Endodermal cell (in vitro differentiated cells): ENCODE measurements at regions not wholly inside any gene's neighbourhood (a gene's known extent, or its start where the extent isn't known, plus 50 kb on each side); places are given as distances from the start of the nearest gene placed in this dataset.

ENCODE experiments used
- DNase-seq: peaks from one replicate; pipeline ENCODE4 v3.0.0-alpha.2; 2017
- H3K27ac ChIP-seq: 2 replicates; pipeline ENCODE4 v1.5.1; 2013; ENCODE audit warnings: mild to moderate bottlenecking, low read depth, low read length, moderate library complexity
- H3K27me3 ChIP-seq: 2 replicates; pipeline ENCODE4 v1.6.1; 2013; ENCODE audit warnings: mild to moderate bottlenecking, low read length, moderate library complexity; ENCODE audit not compliant: insufficient read depth, control insufficient read depth, poor library complexity, severe bottlenecking
- H3K36me3 ChIP-seq: 2 replicates; pipeline ENCODE4 v1.7.0; 2013; ENCODE audit warnings: mild to moderate bottlenecking, low read length, moderate library complexity; ENCODE audit not compliant: control insufficient read depth, insufficient read depth
- H3K4me1 ChIP-seq: one replicate; pipeline ENCODE4 v1.7.0; 2013; ENCODE audit warnings: low read length; ENCODE audit not compliant: control insufficient read depth, insufficient read depth
- H3K4me3 ChIP-seq: 2 replicates; pipeline ENCODE4 v1.5.1; 2013; ENCODE audit warnings: mild to moderate bottlenecking, low read length, moderate library complexity
- H3K9ac ChIP-seq: 2 replicates; pipeline ENCODE4 v1.6.1; 2013; ENCODE audit warnings: mild to moderate bottlenecking, low read length, moderate library complexity; ENCODE audit not compliant: poor library complexity, severe bottlenecking; ENCODE audit errors: extremely low read depth
- H3K9me3 ChIP-seq: 2 replicates; pipeline ENCODE4 v1.6.1; 2013; ENCODE audit warnings: mild to moderate bottlenecking, low read length, moderate library complexity; ENCODE audit not compliant: control insufficient read depth
- H3K27ac Mint-ChIP-seq: 2 replicates; pipeline ENCODE4 v1.8.0; 2020; ENCODE audit warnings: mixed read lengths
- H3K27me3 Mint-ChIP-seq: 2 replicates; pipeline ENCODE4 v1.8.0; 2021; ENCODE audit warnings: mild to moderate bottlenecking, mixed read lengths; ENCODE audit not compliant: insufficient read depth
- H3K36me3 Mint-ChIP-seq: 2 replicates; pipeline ENCODE4 v1.8.0; 2020; ENCODE audit warnings: low read depth, mixed read lengths
- H3K4me1 Mint-ChIP-seq: 2 replicates; pipeline ENCODE4 v1.8.0; 2020; ENCODE audit warnings: mixed read lengths
- H3K4me3 Mint-ChIP-seq: 2 replicates; pipeline ENCODE4 v1.8.0; 2020; ENCODE audit warnings: mild to moderate bottlenecking, moderate library complexity, mixed read lengths
- H3K9me3 Mint-ChIP-seq: 2 replicates; pipeline ENCODE4 v1.8.0; 2020; ENCODE audit warnings: mild to moderate bottlenecking, mixed read lengths
- CTCF ChIP-seq: fragments of 200-600 bp; sonication (generic); conservative IDR thresholded peaks from 2 replicates; pipeline ENCODE4 v1.5.0; 2021; ENCODE audit warnings: antibody characterized with exemption, mild to moderate bottlenecking
- WGBS, 2 experiments: methylation state at CpG; one replicate each; pipeline versions ENCODE4 v1.1.5 to v1.1.7; 2013; ENCODE audit warnings: missing lambda C conversion rate in 2 of 2, mixed read lengths in 1 of 2; ENCODE audit not compliant: insufficient coverage in 1 of 2, insufficient read length in 1 of 2; 5-methylcytosine and 5-hydroxymethylcytosine counted together

- no peaks in the 10 kb centered on the region for H3K27me3 ChIP-seq
- no peaks in the 10 kb centered on the region for H3K9me3 ChIP-seq
- no peak overlapping the region for H3K27ac Mint-ChIP-seq
- no peaks in the 10 kb centered on the region for H3K9me3 Mint-ChIP-seq
- no peak for DNase-seq
- H3K4me1 ChIP-seq = no peaks in the 10 kb centered on the region
- no peak overlapping the region for H3K27ac ChIP-seq
- no peak overlapping the region for H3K9ac ChIP-seq
- H3K4me3 Mint-ChIP-seq = no peak overlapping the region
- H3K27me3 Mint-ChIP-seq = no peaks in the 10 kb centered on the region
- TF ChIP-seq CTCF = no peak
- no peaks in the 10 kb centered on the region for H3K36me3 ChIP-seq
- peaks cover 2% of the 10 kb centered on the region for H3K4me1 Mint-ChIP-seq
- H3K36me3 Mint-ChIP-seq = no peaks in the 10 kb centered on the region
- H3K4me3 ChIP-seq = no peak overlapping the region
Measured at GRCh38 chr21:21788591-21788990, 790.4 kb downstream of the NCAM2 start.

- no peaks in the 10 kb centered on the region for H3K36me3 ChIP-seq
- TF ChIP-seq CTCF = no peak
- Mint-ChIP-seq H3K27me3 (no peaks in the 10 kb centered on the region), H3K27ac (no peak overlapping the region), H3K36me3 (no peaks in the 10 kb centered on the region), H3K4me3 (no peak overlapping the region), H3K9me3 (no peaks in the 10 kb centered on the region), H3K4me1 (peaks cover 3% of the 10 kb centered on the region)
- no peak overlapping the region for H3K4me3 ChIP-seq
- no peak overlapping the region for H3K27ac ChIP-seq
- WGBS, 2 experiments = 83% methylated on average over 1 of the region's 2 CpGs; no CpG with 5 or more reads in 1 of the 2 experiments
- H3K9ac ChIP-seq = no peak overlapping the region
- H3K9me3 ChIP-seq = no peaks in the 10 kb centered on the region
- H3K27me3 ChIP-seq = no peaks in the 10 kb centered on the region
- DNase-seq = no peak
- no peaks in the 10 kb centered on the region for H3K4me1 ChIP-seq
Measured at GRCh38 chr21:21801921-21802320, 803.7 kb downstream of the NCAM2 start.

GRCh38 chr21:21806711-21807597 is 808.7 kb downstream of the NCAM2 start:
- H3K27me3 Mint-ChIP-seq = no peaks in the 10 kb centered on the region
- H3K9me3 Mint-ChIP-seq = no peaks in the 10 kb centered on the region
- Histone ChIP-seq H3K27me3 (no peaks in the 10 kb centered on the region), H3K4me1 (no peaks in the 10 kb centered on the region), H3K9ac (no peak overlapping the region), H3K9me3 (no peaks in the 10 kb centered on the region), H3K36me3 (no peaks in the 10 kb centered on the region), H3K4me3 (no peak overlapping the region), H3K27ac (no peak overlapping the region)
- TF ChIP-seq CTCF = no peak
- DNase-seq = no peak
- H3K27ac Mint-ChIP-seq = no peak overlapping the region
- H3K4me3 Mint-ChIP-seq = no peak overlapping the region
- WGBS, 2 experiments = 88 to 95% methylated on average over 6 of the region's 7 CpGs
- no peaks in the 10 kb centered on the region for H3K36me3 Mint-ChIP-seq
- peaks cover 1% of the 10 kb centered on the region for H3K4me1 Mint-ChIP-seq
